ENCODE measurements at regions not wholly inside any gene's neighbourhood (a gene's known extent, or its start where the extent isn't known, plus 50 kb on each side); places are given as distances from the start of the nearest gene placed in this dataset.

- TF ChIP-seq, protein P1, sequence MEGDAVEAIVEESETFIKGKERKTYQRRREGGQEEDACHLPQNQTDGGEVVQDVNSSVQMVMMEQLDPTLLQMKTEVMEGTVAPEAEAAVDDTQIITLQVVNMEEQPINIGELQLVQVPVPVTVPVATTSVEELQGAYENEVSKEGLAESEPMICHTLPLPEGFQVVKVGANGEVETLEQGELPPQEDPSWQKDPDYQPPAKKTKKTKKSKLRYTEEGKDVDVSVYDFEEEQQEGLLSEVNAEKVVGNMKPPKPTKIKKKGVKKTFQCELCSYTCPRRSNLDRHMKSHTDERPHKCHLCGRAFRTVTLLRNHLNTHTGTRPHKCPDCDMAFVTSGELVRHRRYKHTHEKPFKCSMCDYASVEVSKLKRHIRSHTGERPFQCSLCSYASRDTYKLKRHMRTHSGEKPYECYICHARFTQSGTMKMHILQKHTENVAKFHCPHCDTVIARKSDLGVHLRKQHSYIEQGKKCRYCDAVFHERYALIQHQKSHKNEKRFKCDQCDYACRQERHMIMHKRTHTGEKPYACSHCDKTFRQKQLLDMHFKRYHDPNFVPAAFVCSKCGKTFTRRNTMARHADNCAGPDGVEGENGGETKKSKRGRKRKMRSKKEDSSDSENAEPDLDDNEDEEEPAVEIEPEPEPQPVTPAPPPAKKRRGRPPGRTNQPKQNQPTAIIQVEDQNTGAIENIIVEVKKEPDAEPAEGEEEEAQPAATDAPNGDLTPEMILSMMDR (IDR thresholded peaks at IDR 0.05): no peak
- TF ChIP-seq POLR2AphosphoS5 (IDR thresholded peaks at IDR 0.05; ENCODE audit: low read depth, low read length): no peak
These were observed 272.8 kb upstream of the EPHA5 start for GRCh38 chr4:65943076-65943475.

All from Panc1 (cell line).